H9 (cell line): ENCODE measurements at regions not wholly inside any gene's neighbourhood (a gene's known extent, or its start where the extent isn't known, plus 50 kb on each side); places are given as distances from the start of the nearest gene placed in this dataset.

Experiments
- DNase-seq: peaks from one replicate; pipeline ENCODE4 v3.0.0-alpha.2; 2017
- H2AFZ ChIP-seq: one replicate; pipeline ENCODE4 v1.6.1; 2013; ENCODE audit warnings: mild to moderate bottlenecking, low read length, control low read depth, moderate library complexity
- H2AK5ac ChIP-seq: 2 replicates; pipeline ENCODE4 v1.6.1; 2013; ENCODE audit warnings: low read length, control low read depth, mixed read lengths; ENCODE audit not compliant: insufficient read length
- H2BK120ac ChIP-seq: one replicate; pipeline ENCODE4 v1.6.1; 2013; ENCODE audit warnings: low read depth, mild to moderate bottlenecking, low read length, control low read depth, inconsistent platforms; ENCODE audit not compliant: poor library complexity, severe bottlenecking
- H2BK12ac ChIP-seq: 2 replicates; pipeline ENCODE4 v1.6.1; 2013; ENCODE audit warnings: low read length, control low read depth, mixed read lengths, low read depth; ENCODE audit not compliant: insufficient read length
- H2BK15ac ChIP-seq: 2 replicates; pipeline ENCODE4 v1.6.1; 2013; ENCODE audit warnings: low read depth, low read length, control low read depth
- H2BK20ac ChIP-seq: one replicate; pipeline ENCODE4 v1.6.1; 2013; ENCODE audit warnings: low read depth, mild to moderate bottlenecking, low read length, control low read depth, inconsistent platforms; ENCODE audit not compliant: poor library complexity, severe bottlenecking
- H2BK5ac ChIP-seq: 2 replicates; pipeline ENCODE4 v1.6.1; 2013; ENCODE audit warnings: low read length, control low read depth, mixed read lengths; ENCODE audit not compliant: insufficient read length
- H3K14ac ChIP-seq: 2 replicates; pipeline ENCODE4 v1.6.1; 2013; ENCODE audit warnings: low read length, control low read depth; ENCODE audit not compliant: insufficient read depth
- H3K18ac ChIP-seq: 2 replicates; pipeline ENCODE4 v1.6.1; 2013; ENCODE audit warnings: low read depth, mild to moderate bottlenecking, mixed read lengths, low read length, control low read depth; ENCODE audit not compliant: insufficient read length
- H3K23ac ChIP-seq: 2 replicates; pipeline ENCODE4 v1.6.1; 2013; ENCODE audit warnings: low read length, control low read depth, mixed read lengths, low read depth; ENCODE audit not compliant: insufficient read length
- H3K23me2 ChIP-seq: 2 replicates; pipeline ENCODE4 v1.6.1; 2013; ENCODE audit warnings: low read depth, mild to moderate bottlenecking, mixed read lengths, low read length, control low read depth; ENCODE audit not compliant: insufficient read length, poor library complexity, severe bottlenecking
- H3K27ac ChIP-seq: 2 replicates; pipeline ENCODE4 v1.5.1; 2013; ENCODE audit warnings: low read length, control low read depth, mixed read lengths, low read depth; ENCODE audit not compliant: insufficient read length
- H3K27me3 ChIP-seq: 2 replicates; pipeline ENCODE4 v1.6.1; 2013; ENCODE audit warnings: low read length, control low read depth, inconsistent platforms; ENCODE audit not compliant: insufficient read depth
- H3K4ac ChIP-seq: 2 replicates; pipeline ENCODE4 v1.6.1; 2013; ENCODE audit warnings: low read depth, mild to moderate bottlenecking, control low read depth, inconsistent platforms, low read length, moderate library complexity
- H3K4me1 ChIP-seq: 2 replicates; pipeline ENCODE4 v1.6.1; 2013; ENCODE audit warnings: low read length, control low read depth, inconsistent platforms; ENCODE audit not compliant: insufficient read depth
- H3K4me2 ChIP-seq: 2 replicates; pipeline ENCODE4 v1.6.1; 2013; ENCODE audit warnings: low read length, control low read depth, mixed read lengths; ENCODE audit not compliant: insufficient read length, insufficient read depth
- H3K56ac ChIP-seq: 2 replicates; pipeline ENCODE4 v1.6.1; 2013; ENCODE audit warnings: low read depth, mild to moderate bottlenecking, mixed read lengths, low read length, control low read depth; ENCODE audit not compliant: insufficient read length
- H3K79me1 ChIP-seq: 2 replicates; pipeline ENCODE4 v1.6.1; 2013; ENCODE audit warnings: low read depth, mild to moderate bottlenecking, moderate library complexity, low read length, control low read depth, inconsistent platforms; ENCODE audit not compliant: insufficient read depth, poor library complexity, severe bottlenecking
- H3K79me2 ChIP-seq: 2 replicates; pipeline ENCODE4 v1.6.1; 2013; ENCODE audit warnings: low read length, control low read depth, inconsistent platforms; ENCODE audit not compliant: insufficient read depth
- H3K9ac ChIP-seq: 2 replicates; pipeline ENCODE4 v1.6.1; 2013; ENCODE audit warnings: low read length, control low read depth, mixed read lengths; ENCODE audit not compliant: insufficient read length; ENCODE audit errors: extremely low read depth
- H3K9me3 ChIP-seq: one replicate; pipeline ENCODE4 v1.6.1; 2013; ENCODE audit warnings: low read depth, low read length, inconsistent platforms; ENCODE audit not compliant: control insufficient read depth
- H3T11ph ChIP-seq: one replicate; pipeline ENCODE4 v1.6.1; 2013; ENCODE audit warnings: mild to moderate bottlenecking, low read length, control low read depth, inconsistent platforms
- H4K20me1 ChIP-seq: one replicate; pipeline ENCODE4 v1.6.1; 2013; ENCODE audit not compliant: control insufficient read depth, insufficient read length, insufficient read depth
- H4K5ac ChIP-seq: 2 replicates; pipeline ENCODE4 v1.6.1; 2013; ENCODE audit warnings: low read depth, mild to moderate bottlenecking, mixed read lengths, low read length, control low read depth; ENCODE audit not compliant: insufficient read length
- H4K8ac ChIP-seq: replicated peaks from 2 replicates; pipeline ENCODE4 v1.6.1; 2013; ENCODE audit warnings: low read length, control low read depth, mixed read lengths, low read depth; ENCODE audit not compliant: insufficient read length
- H4K91ac ChIP-seq: 2 replicates; pipeline ENCODE4 v1.6.1; 2013; ENCODE audit warnings: low read depth, mild to moderate bottlenecking, moderate library complexity, mixed read lengths, low read length, control low read depth; ENCODE audit not compliant: insufficient read length
- H3K27ac Mint-ChIP-seq, 3 experiments: 2 replicates in 2 of 3; 3 replicates in 1 of 3; pipeline ENCODE4 v1.8.0; 2020 to 2021; ENCODE audit warnings: mixed read lengths in 3 of 3, mild to moderate bottlenecking in 1 of 3, moderate library complexity in 1 of 3
- H3K27me3 Mint-ChIP-seq: 2 replicates; pipeline ENCODE4 v1.8.0; 2021; ENCODE audit warnings: low read depth, mild to moderate bottlenecking, moderate library complexity, mixed read lengths
- H3K36me3 Mint-ChIP-seq, 3 experiments: 2 replicates in 2 of 3; 3 replicates in 1 of 3; pipeline ENCODE4 v1.8.0; 2020 to 2021; ENCODE audit warnings: low read depth in 3 of 3, mixed read lengths in 3 of 3; ENCODE audit not compliant: insufficient read depth in 1 of 3
- H3K4me1 Mint-ChIP-seq, 2 experiments: 2 replicates each; pipeline ENCODE4 v1.8.0; 2020; ENCODE audit warnings: mixed read lengths in 2 of 2
- H3K4me3 Mint-ChIP-seq, 2 experiments: 2 replicates in 1 of 2; 3 replicates in 1 of 2; pipeline ENCODE4 v1.8.0; 2020 to 2021; ENCODE audit warnings: mild to moderate bottlenecking in 2 of 2, mixed read lengths in 2 of 2, moderate library complexity in 1 of 2
- H3K9me3 Mint-ChIP-seq, 2 experiments: 2 replicates in 1 of 2; 3 replicates in 1 of 2; pipeline ENCODE4 v1.8.0; 2020; ENCODE audit warnings: mild to moderate bottlenecking in 2 of 2, mixed read lengths in 2 of 2, moderate library complexity in 1 of 2
- CTCF ChIP-seq: fragments of 200-600 bp; sonication (generic); conservative IDR thresholded peaks from 3 replicates; pipeline ENCODE4 v1.8.0; 2021; ENCODE audit warnings: antibody characterized with exemption, mild to moderate bottlenecking
- WGBS: extraction: QIAGEN DNeasy Blood & Tissue Kit; methylation state at CpG from one replicate; pipeline ENCODE4 v1.1.7; 2013; ENCODE audit warnings: missing lambda C conversion rate, low lambda C conversion rate, mixed read lengths; ENCODE audit not compliant: insufficient read length; ENCODE audit errors: extremely low coverage; 5-methylcytosine and 5-hydroxymethylcytosine counted together

DNA sequence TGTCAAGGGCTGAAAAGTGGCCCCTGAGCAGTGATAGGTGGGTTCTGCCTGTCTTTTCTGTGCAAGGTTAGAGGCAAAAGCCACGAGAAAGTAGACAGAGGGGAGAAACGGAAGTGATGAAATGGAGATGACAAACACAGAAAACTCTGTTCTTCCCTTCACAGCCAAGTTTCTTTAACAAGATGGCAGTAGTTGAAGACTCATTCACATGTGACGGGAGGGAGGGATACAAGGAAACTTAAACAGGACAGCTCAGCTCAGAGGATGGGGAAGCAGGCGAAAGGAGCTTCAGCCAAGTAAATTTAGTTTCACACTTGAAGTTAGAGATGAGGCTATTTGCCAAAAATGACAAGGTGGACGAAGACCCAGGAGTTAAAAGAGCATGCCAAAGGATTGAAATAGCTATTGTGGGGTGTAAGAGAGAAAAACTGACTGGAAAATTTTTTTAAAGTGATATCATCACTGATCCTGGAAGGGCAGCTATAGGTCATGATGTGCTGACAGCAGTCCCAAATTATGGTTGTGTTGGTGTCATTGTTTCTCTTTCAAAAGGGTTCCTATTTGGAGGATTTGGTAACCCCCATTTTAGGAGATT lies 347.9 kb downstream of the EFNB2 start:
- H3K4me1 Mint-ChIP-seq: no peaks in the 10 kb centered on the region
- H3K56ac ChIP-seq: no peak overlapping the region
- no peaks in the 10 kb centered on the region for H3K9me3 ChIP-seq
- 0 out of 5 replicates have a peak, but pooled peaks cover 0 to 3% of the 10 kb centered on the region in 2 experiments for H3K9me3 Mint-ChIP-seq
- no peak overlapping the region for H3K27ac ChIP-seq
- no peak overlapping the region for H4K8ac ChIP-seq
- H2BK120ac ChIP-seq: no peak overlapping the region
- no peak overlapping the region for H3K14ac ChIP-seq
- TF ChIP-seq CTCF: no peak
- H3K79me2 ChIP-seq: no peaks in the 10 kb centered on the region
- WGBS: no CpG with 5 or more reads among the region's 5 CpGs
- no peak overlapping the region for H4K91ac ChIP-seq
- no peaks in the 10 kb centered on the region for H3K27me3 ChIP-seq
- no peak for DNase-seq
- no peaks in the 10 kb centered on the region for H3K4me1 ChIP-seq
- no peak overlapping the region for H3K4ac ChIP-seq
- H2BK5ac ChIP-seq: no peak overlapping the region
- H3K4me3 Mint-ChIP-seq: no peak overlapping the region
- no peak overlapping the region for H2BK15ac ChIP-seq
- peaks cover 0 to 12% (median 10%) of the 10 kb centered on the region in 3 experiments; a peak in 4 of 7 replicates for H3K36me3 Mint-ChIP-seq
- H3K9ac ChIP-seq: no peak overlapping the region
- H2AK5ac ChIP-seq: no peak overlapping the region
- H3K27me3 Mint-ChIP-seq: no peaks in the 10 kb centered on the region
- H3T11ph ChIP-seq: no peak overlapping the region
- no peaks in the 10 kb centered on the region for H4K20me1 ChIP-seq
- H2AFZ ChIP-seq: no peak overlapping the region
- H3K27ac Mint-ChIP-seq: no peak overlapping the region
- no peaks in the 10 kb centered on the region for H3K79me1 ChIP-seq
- no peak overlapping the region for H3K18ac ChIP-seq
- no peak overlapping the region for H2BK12ac ChIP-seq
- no peaks in the 10 kb centered on the region for H3K23me2 ChIP-seq
- H3K23ac ChIP-seq: no peak overlapping the region
- no peak overlapping the region for H3K4me2 ChIP-seq
- H4K5ac ChIP-seq: no peak overlapping the region
- no peak overlapping the region for H2BK20ac ChIP-seq
